HG03045 (cell line): ENCODE measurements at regions not wholly inside any gene's neighbourhood (a gene's known extent, or its start where the extent isn't known, plus 50 kb on each side); places are given as distances from the start of the nearest gene placed in this dataset.

Source experiments
- ATAC-seq: cut with Tn5 transposase; IDR thresholded peaks from one replicate; pipeline ENCODE4 v1.9.1; 2021; ENCODE audit warnings: mild to moderate bottlenecking, moderate library complexity; ENCODE audit not compliant: unreplicated experiment

DNA sequence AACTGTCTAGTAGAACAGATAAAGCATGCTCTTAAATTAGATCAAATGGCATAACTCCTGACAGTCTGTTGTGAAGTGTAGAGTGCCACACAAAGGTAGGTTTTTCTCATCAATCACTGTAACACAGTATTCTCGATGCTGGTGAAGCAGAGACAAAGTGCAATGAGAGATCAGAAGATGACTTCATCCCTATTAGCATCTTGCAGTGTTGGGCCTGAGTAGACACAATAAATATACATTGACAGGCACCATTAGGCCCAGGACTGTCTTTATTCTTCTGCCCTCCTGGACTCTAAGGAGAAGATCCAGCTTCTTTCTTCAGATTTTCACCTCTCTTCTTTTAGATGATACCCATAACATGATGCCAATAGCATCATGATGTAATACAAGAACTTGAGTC lies 478.0 kb upstream of the TENM4 start:
- no peak for ATAC-seq

DNA sequence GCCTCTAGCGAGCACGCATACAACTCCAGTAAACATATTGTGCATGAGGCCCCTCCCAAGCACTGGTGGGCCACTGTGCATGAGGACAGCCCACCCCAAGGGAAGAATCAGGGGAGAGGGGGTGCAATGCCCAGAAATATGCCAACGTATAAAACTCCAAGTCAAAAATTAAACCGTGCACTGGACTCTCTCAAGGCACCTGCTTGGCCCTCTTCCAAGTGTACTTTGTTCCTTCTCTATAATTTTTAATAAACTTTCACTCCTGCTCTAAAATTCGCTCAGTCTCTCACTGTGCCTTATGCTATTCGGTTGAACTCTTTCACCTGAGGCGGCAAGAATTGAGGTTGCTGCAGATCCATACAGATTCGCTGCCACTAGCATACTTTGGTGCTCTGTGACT lies 465.3 kb upstream of the TENM4 start:
- ATAC-seq = no peak

DNA sequence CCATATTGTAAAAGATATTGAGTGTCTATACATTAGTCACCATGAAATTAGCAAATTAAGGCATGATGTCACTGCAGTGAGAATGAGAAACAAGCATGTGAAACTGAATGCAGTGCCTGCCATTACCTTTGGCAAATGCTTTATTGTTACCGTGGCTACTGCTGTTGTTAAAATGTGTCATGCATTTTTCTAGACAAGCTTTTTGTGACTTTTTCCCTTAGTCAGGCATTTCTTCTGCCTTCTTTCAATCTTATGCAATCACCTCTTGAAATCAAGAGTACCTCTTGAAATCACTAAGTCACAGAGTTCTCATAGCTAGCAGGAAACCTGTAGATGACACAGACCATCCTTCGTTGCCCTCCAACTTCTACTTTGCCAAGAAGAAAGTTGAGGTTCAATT lies 461.7 kb upstream of the TENM4 start:
- no peak for ATAC-seq

- ATAC-seq = no peak
These were observed 457.1 kb upstream of the TENM4 start for GRCh38 chr11:79897896-79898295.

GRCh38 chr11:79896258-79896657 lies 455.4 kb upstream of the TENM4 start:
- ATAC-seq = no peak

DNA sequence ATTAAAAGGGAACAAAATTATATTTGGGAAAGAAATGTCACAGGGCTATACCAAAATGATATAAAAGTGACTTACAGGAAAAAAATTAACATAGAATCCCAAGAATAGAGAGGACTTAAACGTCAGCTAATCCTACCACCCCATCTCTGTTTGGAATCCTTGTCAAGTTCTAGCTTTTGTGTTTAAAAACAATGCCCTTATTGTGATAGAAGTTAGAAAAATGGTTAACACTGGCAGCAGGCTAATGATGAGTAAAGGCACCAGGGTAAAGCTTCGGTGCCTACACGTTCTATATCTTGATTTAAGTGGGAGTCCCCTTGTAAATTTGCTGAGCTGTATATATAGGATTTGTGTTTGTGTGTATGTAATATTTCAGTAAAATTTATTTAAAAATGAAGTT lies 453.3 kb upstream of the TENM4 start:
- ATAC-seq = no peak

GRCh38 chr11:79890272-79890671 lies 449.4 kb upstream of the TENM4 start:
- no peak for ATAC-seq

DNA sequence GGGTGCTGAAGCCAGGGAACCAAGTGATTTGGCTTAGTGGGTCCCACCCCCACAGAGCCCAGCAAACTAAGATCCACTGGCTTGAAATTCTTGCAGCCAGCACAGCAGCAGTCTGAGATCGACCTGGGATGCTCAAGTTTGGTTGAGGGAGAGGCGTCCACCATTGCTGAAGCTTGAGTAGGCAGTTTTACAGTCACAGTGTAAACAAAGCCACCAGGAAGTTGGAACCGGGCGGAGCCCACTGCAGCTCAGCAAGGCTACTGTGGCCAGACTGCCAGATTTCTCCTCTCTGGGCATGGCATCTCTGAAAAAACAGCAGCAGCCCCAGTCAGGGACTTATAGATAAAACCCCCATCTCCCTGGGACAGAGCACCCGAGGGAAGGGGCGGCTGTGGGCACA lies 424.1 kb upstream of the TENM4 start:
- ATAC-seq = no peak

- ATAC-seq = no peak
These were observed 419.5 kb upstream of the TENM4 start for GRCh38 chr11:79860336-79860735.

DNA sequence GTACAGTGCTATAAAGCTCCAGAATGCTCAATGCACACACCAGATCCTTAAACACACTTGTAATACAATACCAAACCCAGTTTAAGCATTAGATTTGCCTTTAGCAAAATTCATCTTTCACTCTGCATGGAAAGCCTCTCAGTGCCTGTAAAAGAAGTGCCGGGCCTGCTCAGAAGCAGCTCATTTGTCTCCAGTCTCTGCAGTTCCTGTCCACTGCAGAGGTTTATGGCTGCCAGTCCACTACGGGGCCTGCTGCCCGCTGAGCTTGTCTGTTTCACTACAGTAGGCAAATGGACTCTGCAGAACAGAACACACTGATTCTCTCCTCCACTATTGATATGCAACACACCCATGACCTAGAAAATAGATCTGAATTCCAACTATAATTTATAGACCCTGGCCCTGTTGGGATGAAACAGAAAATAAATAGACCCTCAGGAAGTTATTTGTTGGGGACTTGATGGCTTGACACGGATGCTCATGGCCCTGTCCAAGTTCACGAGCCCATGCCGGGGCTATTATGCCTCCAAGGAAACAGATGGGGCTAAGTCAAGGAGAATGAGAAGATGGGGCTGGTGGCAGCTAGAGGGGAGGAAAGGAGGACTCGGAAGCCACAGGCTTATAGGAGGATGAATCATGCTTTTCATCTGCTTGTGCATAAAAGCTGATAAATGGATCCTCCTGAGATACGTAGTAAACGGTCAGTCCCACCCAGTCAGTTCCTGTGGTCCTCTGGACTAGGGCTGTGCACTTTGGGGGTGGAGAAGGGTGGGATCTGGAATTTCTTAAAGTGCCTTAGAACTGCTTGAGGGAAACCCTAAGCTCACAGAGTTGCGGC lies 416.8 kb upstream of the TENM4 start:
- no peak for ATAC-seq

- no peak for ATAC-seq
These were observed 411.3 kb upstream of the TENM4 start for GRCh38 chr11:79852176-79852575.

DNA sequence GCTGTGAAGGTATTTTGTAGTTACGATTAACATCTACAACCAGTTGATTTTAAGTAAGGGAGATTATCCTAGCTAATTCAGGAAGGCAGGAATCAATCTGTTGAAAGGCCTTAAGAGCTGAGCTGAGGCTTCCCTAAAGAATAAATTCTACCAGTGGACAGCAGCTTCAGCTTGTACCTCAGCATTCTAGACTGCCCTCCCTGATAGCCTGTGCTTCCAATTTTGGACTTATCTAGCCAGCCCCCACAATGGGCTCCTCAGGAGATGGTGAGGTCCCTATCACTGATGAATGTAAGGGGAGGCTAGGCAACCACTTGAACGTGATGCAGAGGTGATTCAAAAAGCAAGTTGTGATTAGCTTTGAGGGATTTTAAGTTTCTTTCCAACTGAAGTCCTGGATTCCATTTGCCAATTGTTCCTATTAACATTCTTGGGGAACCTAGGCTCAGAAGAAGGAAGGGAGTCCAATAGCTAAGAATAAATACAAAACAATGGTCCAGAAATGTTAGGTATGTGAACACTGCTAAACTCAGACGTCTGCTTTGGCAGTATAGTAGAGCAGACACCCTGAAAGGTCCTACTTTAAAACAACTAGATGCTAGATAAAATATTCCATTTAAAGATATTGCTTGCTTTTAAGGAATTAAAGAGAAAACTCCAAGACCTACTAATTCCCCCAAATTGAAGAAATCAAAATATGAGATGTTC lies 404.3 kb upstream of the TENM4 start:
- ATAC-seq = no peak

- ATAC-seq = no peak
These were observed 393.2 kb upstream of the TENM4 start for GRCh38 chr11:79834015-79834414.

- ATAC-seq = no peak
These were observed 389.6 kb upstream of the TENM4 start for GRCh38 chr11:79830446-79830845.

- no peak for ATAC-seq
These were observed 389.1 kb upstream of the TENM4 start for GRCh38 chr11:79829891-79830290.

GRCh38 chr11:79822766-79823165 lies 381.9 kb upstream of the TENM4 start:
- ATAC-seq = no peak

DNA sequence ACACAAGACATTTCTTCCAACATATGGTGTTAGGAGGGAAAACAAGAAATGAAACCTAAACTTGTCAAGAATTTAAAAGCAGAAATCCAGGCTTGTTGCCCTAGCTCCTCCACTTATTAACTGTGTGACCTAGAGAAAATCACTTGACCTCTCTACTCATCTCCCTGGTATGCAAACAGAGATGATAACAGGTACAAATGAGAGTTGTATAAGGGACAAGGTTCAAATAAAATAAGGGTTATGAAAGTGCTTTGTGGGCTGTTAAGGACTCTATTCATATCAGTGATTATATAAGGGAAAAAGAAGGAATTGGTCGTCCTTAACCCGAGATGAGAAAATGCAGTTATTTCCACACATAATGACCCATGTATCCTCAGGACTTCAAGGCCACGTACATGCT lies 372.7 kb upstream of the TENM4 start:
- ATAC-seq = no peak

DNA sequence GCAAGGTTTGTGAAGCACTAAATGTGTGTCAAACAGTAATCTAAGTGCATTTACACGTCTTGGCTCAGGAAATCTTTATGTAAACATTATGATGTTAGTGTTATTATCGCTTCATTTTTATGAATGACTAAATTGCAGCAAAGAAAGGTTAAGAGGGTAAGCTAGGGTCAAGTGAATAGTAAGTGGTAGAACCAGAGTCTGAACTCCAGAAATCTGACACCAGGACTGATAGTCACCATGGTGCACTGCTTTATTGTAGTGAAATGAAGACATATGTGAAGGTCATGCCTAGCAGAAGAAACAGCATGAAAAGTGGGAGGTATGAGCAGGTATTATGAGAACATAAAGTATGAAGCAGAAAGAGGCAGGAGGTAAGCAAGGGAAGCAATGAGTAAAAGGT lies 368.7 kb upstream of the TENM4 start:
- no peak for ATAC-seq

GRCh38 chr11:79807506-79807905 lies 366.7 kb upstream of the TENM4 start:
- ATAC-seq = no peak

- ATAC-seq = no peak
These were observed 355.9 kb upstream of the TENM4 start for GRCh38 chr11:79796704-79797103.

DNA sequence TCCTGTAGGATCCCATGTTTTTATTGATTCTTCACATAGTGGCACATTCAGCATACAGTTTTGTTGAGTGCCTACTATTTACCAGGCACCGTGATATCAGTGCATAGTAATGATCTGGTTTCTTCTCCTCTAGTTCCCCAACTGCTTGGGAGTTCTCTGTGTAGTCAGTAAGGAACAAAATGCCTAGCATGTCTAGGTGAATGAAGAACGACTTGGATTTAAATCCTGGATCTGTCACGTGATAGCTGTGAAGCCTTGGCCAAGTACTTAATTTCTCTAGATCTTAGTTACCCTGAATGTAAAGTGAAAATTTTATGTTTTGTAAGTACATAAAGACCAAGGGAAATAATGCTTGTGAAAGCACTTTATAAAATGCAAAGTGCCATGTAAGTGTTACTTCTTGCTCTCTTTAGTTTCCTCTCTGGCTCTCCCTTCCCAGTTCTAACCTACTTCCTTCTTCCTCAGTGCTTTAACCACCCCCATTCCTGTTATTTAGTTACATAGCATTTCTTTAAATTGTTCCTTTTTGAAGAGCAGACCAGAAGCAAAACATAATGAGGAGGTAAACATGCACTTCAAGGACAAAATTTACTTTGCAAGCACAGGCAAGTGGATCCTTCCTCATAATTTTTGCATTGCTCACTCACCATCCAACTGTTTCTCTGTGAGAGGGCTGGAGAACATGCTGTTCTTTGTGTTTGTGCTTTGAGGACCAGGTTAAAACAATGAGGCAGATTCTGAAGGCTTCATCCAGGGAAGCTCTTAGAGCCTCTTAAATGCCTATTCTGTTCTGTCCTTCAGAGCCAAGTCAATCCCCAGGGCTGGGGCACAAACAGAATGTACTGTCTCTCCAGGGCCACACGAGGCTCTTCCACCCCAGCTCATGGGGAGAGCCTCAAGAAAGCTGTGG lies 353.9 kb upstream of the TENM4 start:
- no peak for ATAC-seq
